HCT116 (cell line): ENCODE measurements at regions not wholly inside any gene's neighbourhood (a gene's known extent, or its start where the extent isn't known, plus 50 kb on each side); places are given as distances from the start of the nearest gene placed in this dataset.

ENCODE experiments used
- ATAC-seq: fragments of 200-7000 bp; cut with Tn5 transposase; 2 replicates; pipeline ENCODE4 v1.9.1; 2020; ENCODE audit warnings: mild to moderate bottlenecking, moderate library complexity
- BruUV-seq: library from RNA; stranded (reverse); fragments of 400-500 nt; replicated peaks from 2 replicates; lab custom pipeline; 2021; lab: Mats Ljungman, UMichigan
- CTCF ChIA-PET: fragments of 300-600 bp; sonication (Branson Sonifier 250); formaldehyde crosslinking; loops from one replicate; lab custom pipeline; 2021; ENCODE audit warnings: antibody characterized with exemption; lab: Charles Lee
- POLR2A ChIA-PET: fragments of 300-600, 350-600 bp; sonication (Branson Sonifier 250); formaldehyde crosslinking; loops from one replicate; lab custom pipeline; 2021; ENCODE audit warnings: antibody characterized with exemption; lab: Charles Lee
- RAD21 ChIA-PET, 2 experiments: fragments of 300-600 bp; sonication (Branson Sonifier 250); formaldehyde crosslinking; loops; one replicate each; lab custom pipeline; 2023; ENCODE audit warnings: low total read pairs in 2 of 2; ENCODE audit not compliant: uncharacterized antibody in 2 of 2, unreplicated experiment in 2 of 2, low non-redundant PET in 1 of 2; lab: Charles Lee
- DNase-seq: peaks from one replicate; pipeline ENCODE4 v3.0.0-alpha.2; 2010; ENCODE audit warnings: low read depth, low spot score
- H2AFZ ChIP-seq: fragments of 200-600 bp; shearing (Covaris generic), sonication (generic); 2 replicates; pipeline ENCODE4 v1.6.1; 2017; ENCODE audit warnings: low read depth, mixed run types, mixed read lengths, antibody characterized with exemption, low read length; ENCODE audit not compliant: poor library complexity, severe bottlenecking
- H3K27ac ChIP-seq: 2 replicates; pipeline ENCODE4 v1.5.1; 2012; ENCODE audit warnings: low read depth, low read length
- H3K27me3 ChIP-seq: fragments of 200-600 bp; sonication (generic); 2 replicates; pipeline ENCODE4 v1.6.1; 2016; ENCODE audit warnings: mixed run types, low read length, mixed read lengths; ENCODE audit not compliant: insufficient read depth
- H3K36me3 ChIP-seq, 2 experiments: fragments of 200-500 bp in 1 of 2; fragments of 200-600 bp in 1 of 2; sonication (Bioruptor generic) in 1 of 2; sonication (generic) in 1 of 2; 2 replicates each; pipeline versions ENCODE4 v1.5.1 to v1.6.1; 2014 to 2016; ENCODE audit warnings: low read length in 2 of 2, inconsistent platforms in 1 of 2, mixed read lengths in 1 of 2, mixed run types in 1 of 2; ENCODE audit not compliant: insufficient read depth in 2 of 2, control insufficient read depth in 1 of 2
- H3K4me1 ChIP-seq, 2 experiments: fragments of 200-600 bp in 1 of 2; sonication (generic) in 1 of 2; 2 replicates each; pipeline versions ENCODE4 v1.5.1 to v1.6.1; 2012 to 2017; ENCODE audit warnings: low read length in 2 of 2, inconsistent platforms in 1 of 2, mild to moderate bottlenecking in 1 of 2, mixed read lengths in 1 of 2, mixed run types in 1 of 2, moderate library complexity in 1 of 2; ENCODE audit not compliant: insufficient read depth in 2 of 2, control insufficient read depth in 1 of 2
- H3K4me2 ChIP-seq: fragments of 200-600 bp; sonication (generic); 2 replicates; pipeline ENCODE4 v1.6.1; 2017; ENCODE audit warnings: mixed run types, low read length, mixed read lengths
- H3K4me3 ChIP-seq, 2 experiments: fragments of 200-600 bp in 1 of 2; sonication (generic) in 1 of 2; replicated peaks in 1 of 2; 2 replicates each; pipeline ENCODE4 v1.5.1; 2011 to 2016; ENCODE audit warnings: low read length in 2 of 2, control low read depth in 1 of 2, low read depth in 1 of 2, mild to moderate bottlenecking in 1 of 2, mixed read lengths in 1 of 2, mixed run types in 1 of 2
- H3K79me2 ChIP-seq: fragments of 200-600 bp; sonication (generic); 2 replicates; pipeline ENCODE4 v1.6.1; 2017; ENCODE audit warnings: mild to moderate bottlenecking, mixed run types, low read length, moderate library complexity, mixed read lengths; ENCODE audit not compliant: insufficient read depth
- H3K9ac ChIP-seq: fragments of 200-600 bp; sonication (generic); 2 replicates; pipeline ENCODE4 v1.6.1; 2016; ENCODE audit warnings: low read length, mixed read lengths
- H3K9me2 ChIP-seq: fragments of 200-600 bp; sonication (generic), shearing (Covaris generic); 2 replicates; pipeline ENCODE4 v1.6.1; 2017; ENCODE audit warnings: mixed run types, mild to moderate bottlenecking, moderate library complexity; ENCODE audit not compliant: insufficient read depth
- H3K9me3 ChIP-seq, 2 experiments: fragments of 200-500 bp in 1 of 2; fragments of 200-600 bp in 1 of 2; sonication (Bioruptor generic) in 1 of 2; sonication (generic) in 1 of 2; 2 replicates each; pipeline ENCODE4 v1.6.1; 2014 to 2017; ENCODE audit warnings: low read length in 2 of 2, mixed read lengths in 2 of 2, inconsistent platforms in 1 of 2, low read depth in 1 of 2, mild to moderate bottlenecking in 1 of 2, mixed run types in 1 of 2, moderate library complexity in 1 of 2; ENCODE audit not compliant: control insufficient read depth in 1 of 2, insufficient read depth in 1 of 2
- H4K20me1 ChIP-seq: fragments of 200-600 bp; sonication (generic), shearing (Covaris generic); 2 replicates; pipeline ENCODE4 v1.6.1; 2017; ENCODE audit warnings: mixed run types, mild to moderate bottlenecking, moderate library complexity; ENCODE audit not compliant: insufficient read depth
- ATF3 ChIP-seq: IDR thresholded peaks from 2 replicates; pipeline ENCODE4 v1.6.1; 2012
- CBX3 ChIP-seq: IDR thresholded peaks from 2 replicates; pipeline ENCODE4 v1.6.1; 2012; ENCODE audit warnings: low read depth
- CEBPB ChIP-seq: IDR thresholded peaks from 2 replicates; pipeline ENCODE4 v1.6.1; 2012; ENCODE audit warnings: low read depth
- EGR1 ChIP-seq: IDR thresholded peaks from 2 replicates; pipeline ENCODE4 v1.6.1; 2012; ENCODE audit warnings: low read depth
- EZH2 ChIP-seq: fragments of 200-600 bp; sonication (generic); IDR thresholded peaks from 2 replicates; pipeline ENCODE4 v1.6.1; 2017; ENCODE audit warnings: antibody characterized with exemption, mixed run types
- EZH2phosphoT487 ChIP-seq: fragments of 200-600 bp; IDR thresholded peaks from 2 replicates; pipeline ENCODE4 v1.6.1; 2018; ENCODE audit warnings: antibody characterized with exemption, borderline replicate concordance
- FOSL1 ChIP-seq: IDR thresholded peaks from 2 replicates; pipeline ENCODE4 v1.6.1; 2012; ENCODE audit warnings: low read depth
- JUND ChIP-seq: IDR thresholded peaks from 2 replicates; pipeline ENCODE4 v1.6.1; 2012
- MAX ChIP-seq: IDR thresholded peaks from 2 replicates; pipeline ENCODE4 v1.6.1; 2012
- POLR2AphosphoS5 ChIP-seq: IDR thresholded peaks from 2 replicates; pipeline ENCODE4 v1.6.1; 2011; ENCODE audit warnings: mild to moderate bottlenecking, low read depth, low read length, moderate library complexity
- SRF ChIP-seq: IDR thresholded peaks from 2 replicates; pipeline ENCODE4 v1.6.1; 2012; ENCODE audit warnings: low read depth
- TCF7L2 ChIP-seq: IDR thresholded peaks from 2 replicates; pipeline ENCODE4 v1.7.0; 2011; ENCODE audit warnings: borderline replicate concordance, inconsistent platforms; ENCODE audit not compliant: insufficient read depth, insufficient read length; ENCODE audit errors: extremely low read depth
- YY1 ChIP-seq: IDR thresholded peaks from 2 replicates; pipeline ENCODE4 v1.6.1; 2011; ENCODE audit warnings: low read length, low read depth, moderate library complexity, mild to moderate bottlenecking; ENCODE audit not compliant: insufficient replicate concordance; ENCODE audit errors: extremely low read depth
- ZBTB33 ChIP-seq: IDR thresholded peaks from 2 replicates; pipeline ENCODE4 v1.6.1; 2011; ENCODE audit warnings: mild to moderate bottlenecking, low read length, moderate library complexity; ENCODE audit not compliant: insufficient replicate concordance; ENCODE audit errors: extremely low read depth
- intact Hi-C: fragments of 100-400 bp; cut with micrococcal nuclease; formaldehyde crosslinking; loops from 2 replicates; pipeline ENCODE4 v1.10.0; 2022
- TF ChIP-seq, protein P1 (sequence below), 3 experiments: fragments of 200-600 bp in 1 of 3; sonication (generic) in 1 of 3; IDR thresholded peaks in 2 of 3; conservative IDR thresholded peaks in 1 of 3; 2 replicates each; pipeline ENCODE4 v1.5.1; 2012 to 2017; ENCODE audit warnings: low read depth in 2 of 3, low read length in 2 of 3, antibody characterized with exemption in 1 of 3, borderline replicate concordance in 1 of 3, control low read depth in 1 of 3, mild to moderate bottlenecking in 1 of 3, mixed read lengths in 1 of 3, mixed run types in 1 of 3, moderate library complexity in 1 of 3; ENCODE audit not compliant: insufficient read depth in 1 of 3
- TF ChIP-seq, protein P2 (sequence below): IDR thresholded peaks from 2 replicates; pipeline ENCODE4 v1.6.1; 2012; ENCODE audit warnings: low read depth

GRCh38 chr4:129322920-129323319 is 227.0 kb downstream of the C4orf33 start:
- RAD21 ChIA-PET = no interaction called here
- Histone ChIP-seq H4K20me1 (no peaks in the 10 kb centered on the region), H3K79me2 (no peaks in the 10 kb centered on the region), H3K27me3 (no peaks in the 10 kb centered on the region), H3K4me2 (no peak overlapping the region), H2AFZ (no peak overlapping the region), H3K9me3 (no peaks in the 10 kb centered on the region), H3K4me3 (no peak overlapping the region), H3K9me2 (no peaks in the 10 kb centered on the region), H3K4me1 (no peaks in the 10 kb centered on the region), H3K36me3 (no peaks in the 10 kb centered on the region), H3K9ac (no peak overlapping the region), H3K27ac (no peak overlapping the region)
- TF ChIP-seq CEBPB (no peak), MAX (no peak), JUND (no peak), YY1 (no peak), CBX3 (no peak), SRF (no peak), POLR2AphosphoS5 (no peak), EGR1 (no peak), FOSL1 (no peak), ZBTB33 (no peak), TCF7L2 (no peak), EZH2 (no peak), EZH2phosphoT487 (no peak), ATF3 (no peak)
- TF ChIP-seq, protein P1, sequence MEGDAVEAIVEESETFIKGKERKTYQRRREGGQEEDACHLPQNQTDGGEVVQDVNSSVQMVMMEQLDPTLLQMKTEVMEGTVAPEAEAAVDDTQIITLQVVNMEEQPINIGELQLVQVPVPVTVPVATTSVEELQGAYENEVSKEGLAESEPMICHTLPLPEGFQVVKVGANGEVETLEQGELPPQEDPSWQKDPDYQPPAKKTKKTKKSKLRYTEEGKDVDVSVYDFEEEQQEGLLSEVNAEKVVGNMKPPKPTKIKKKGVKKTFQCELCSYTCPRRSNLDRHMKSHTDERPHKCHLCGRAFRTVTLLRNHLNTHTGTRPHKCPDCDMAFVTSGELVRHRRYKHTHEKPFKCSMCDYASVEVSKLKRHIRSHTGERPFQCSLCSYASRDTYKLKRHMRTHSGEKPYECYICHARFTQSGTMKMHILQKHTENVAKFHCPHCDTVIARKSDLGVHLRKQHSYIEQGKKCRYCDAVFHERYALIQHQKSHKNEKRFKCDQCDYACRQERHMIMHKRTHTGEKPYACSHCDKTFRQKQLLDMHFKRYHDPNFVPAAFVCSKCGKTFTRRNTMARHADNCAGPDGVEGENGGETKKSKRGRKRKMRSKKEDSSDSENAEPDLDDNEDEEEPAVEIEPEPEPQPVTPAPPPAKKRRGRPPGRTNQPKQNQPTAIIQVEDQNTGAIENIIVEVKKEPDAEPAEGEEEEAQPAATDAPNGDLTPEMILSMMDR (IDR thresholded peaks at IDR 0.05 in 2 of 3, conservative IDR thresholded peaks at IDR 0.05 in 1 of 3; ENCODE audit: borderline replicate concordance in 1 of 3, insufficient read depth in 1 of 3, low read depth in 2 of 3, low read length in 2 of 3) = no peak
- TF ChIP-seq, protein P2, sequence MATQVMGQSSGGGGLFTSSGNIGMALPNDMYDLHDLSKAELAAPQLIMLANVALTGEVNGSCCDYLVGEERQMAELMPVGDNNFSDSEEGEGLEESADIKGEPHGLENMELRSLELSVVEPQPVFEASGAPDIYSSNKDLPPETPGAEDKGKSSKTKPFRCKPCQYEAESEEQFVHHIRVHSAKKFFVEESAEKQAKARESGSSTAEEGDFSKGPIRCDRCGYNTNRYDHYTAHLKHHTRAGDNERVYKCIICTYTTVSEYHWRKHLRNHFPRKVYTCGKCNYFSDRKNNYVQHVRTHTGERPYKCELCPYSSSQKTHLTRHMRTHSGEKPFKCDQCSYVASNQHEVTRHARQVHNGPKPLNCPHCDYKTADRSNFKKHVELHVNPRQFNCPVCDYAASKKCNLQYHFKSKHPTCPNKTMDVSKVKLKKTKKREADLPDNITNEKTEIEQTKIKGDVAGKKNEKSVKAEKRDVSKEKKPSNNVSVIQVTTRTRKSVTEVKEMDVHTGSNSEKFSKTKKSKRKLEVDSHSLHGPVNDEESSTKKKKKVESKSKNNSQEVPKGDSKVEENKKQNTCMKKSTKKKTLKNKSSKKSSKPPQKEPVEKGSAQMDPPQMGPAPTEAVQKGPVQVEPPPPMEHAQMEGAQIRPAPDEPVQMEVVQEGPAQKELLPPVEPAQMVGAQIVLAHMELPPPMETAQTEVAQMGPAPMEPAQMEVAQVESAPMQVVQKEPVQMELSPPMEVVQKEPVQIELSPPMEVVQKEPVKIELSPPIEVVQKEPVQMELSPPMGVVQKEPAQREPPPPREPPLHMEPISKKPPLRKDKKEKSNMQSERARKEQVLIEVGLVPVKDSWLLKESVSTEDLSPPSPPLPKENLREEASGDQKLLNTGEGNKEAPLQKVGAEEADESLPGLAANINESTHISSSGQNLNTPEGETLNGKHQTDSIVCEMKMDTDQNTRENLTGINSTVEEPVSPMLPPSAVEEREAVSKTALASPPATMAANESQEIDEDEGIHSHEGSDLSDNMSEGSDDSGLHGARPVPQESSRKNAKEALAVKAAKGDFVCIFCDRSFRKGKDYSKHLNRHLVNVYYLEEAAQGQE = no peak
- BruUV-seq = no TSS peak
- CTCF ChIA-PET = no interaction called here
- intact Hi-C loops = no loop called here
- POLR2A ChIA-PET = no interaction called here
- no peak for ATAC-seq
- DNase-seq = no peak
